ENCODE measurements at regions not wholly inside any gene's neighbourhood (a gene's known extent, or its start where the extent isn't known, plus 50 kb on each side); places are given as distances from the start of the nearest gene placed in this dataset.

DNA sequence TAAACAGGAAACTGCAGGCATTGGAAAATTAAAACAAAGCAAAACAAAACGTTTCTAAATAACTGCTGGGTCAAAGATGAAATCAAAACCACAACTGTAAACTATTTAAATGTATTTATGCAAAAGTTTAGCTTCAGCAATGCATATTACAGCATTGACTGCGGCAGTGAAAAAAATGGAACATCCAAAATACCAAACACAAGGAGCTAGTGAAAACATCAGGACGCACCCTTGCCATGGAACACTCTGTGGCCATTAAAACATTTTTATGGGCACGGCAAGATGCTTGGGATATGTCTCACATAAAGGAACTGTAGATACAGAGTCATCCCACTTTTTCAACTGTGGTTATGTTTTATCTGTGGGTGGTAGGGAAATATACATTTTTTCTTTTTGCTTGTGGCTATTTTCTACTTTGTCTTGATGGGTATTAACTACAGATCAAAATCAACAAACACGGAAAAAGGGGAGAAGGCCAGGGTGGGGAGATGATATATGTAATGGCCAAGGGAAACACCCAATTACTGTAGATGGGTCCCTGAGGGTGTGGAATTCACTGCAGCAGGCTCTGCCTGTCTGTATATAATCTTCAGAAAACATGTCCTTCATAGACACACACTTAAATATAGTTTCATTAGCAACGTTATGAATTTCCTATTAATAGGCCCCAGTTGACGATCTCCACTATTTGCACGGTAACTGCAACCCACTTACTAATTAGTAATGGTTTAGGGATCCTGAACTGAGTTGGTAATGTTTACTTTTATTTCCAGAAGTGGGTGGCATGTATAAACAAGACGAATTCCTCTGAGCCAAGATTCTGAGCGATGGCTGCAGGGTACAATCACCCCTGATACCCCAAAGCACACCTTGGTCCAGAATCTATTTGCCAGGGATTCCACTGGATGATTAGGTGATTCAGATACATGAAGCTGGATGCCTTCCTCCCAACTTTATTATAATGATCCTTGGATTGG is 110.5 kb downstream of the ACKR3 start:
- no peak overlapping the region for H3K27ac ChIP-seq (ENCODE audit: extremely low read depth, low read depth, low read length)
- H3K27me3 ChIP-seq (ENCODE audit: control insufficient read depth in 2 of 2, insufficient read depth in 2 of 2, low read length in 2 of 2), result peaks cover 0 to 16% of the 10 kb centered on the region in 2 experiments; a peak in 1 of 5 replicates
- in situ Hi-C loops (cut with MboI), result no loop called here
- no peak for FAIRE-seq
- H3K9me1 ChIP-seq (ENCODE audit: control insufficient read depth, insufficient read depth, low read length), result no peaks in the 10 kb centered on the region
- ChIA-PET POLR2A (no interaction called here), CTCF (ENCODE audit: low intra/inter-chr PET ratio) (interaction anchor here (0.7 kb wide), 1 partner anchor 120 kb away, joined by 4 read pairs; no protein-coding TSS in a partner anchor)
- DNase-seq (ENCODE audit: extremely low read depth in 1 of 4, low spot score in 3 of 4), result no peak
- intact Hi-C loops (cut with micrococcal nuclease), result no loop called here
- no peak for ATAC-seq
- H3K36me3 ChIP-seq (ENCODE audit: control insufficient read depth, insufficient read depth, low read length), result no peaks in the 10 kb centered on the region
- H3K4me1 ChIP-seq (replicated peaks in 1 of 2; ENCODE audit: control insufficient read depth in 2 of 2, insufficient read depth in 2 of 2, low read length in 2 of 2), result no peaks in the 10 kb centered on the region
- no peak overlapping the region for H2AFZ ChIP-seq (ENCODE audit: low read depth, low read length)
- WGBS (ENCODE audit: insufficient coverage, low coverage, missing lambda C conversion rate), result 2% methylated on average over 9 of the region's 10 CpGs
- H4K20me1 ChIP-seq (replicated peaks; ENCODE audit: control insufficient read depth, insufficient read depth, low read length), result no peaks in the 10 kb centered on the region
- no peak overlapping the region for H3K9ac ChIP-seq (ENCODE audit: insufficient read depth in 1 of 2, low read depth in 2 of 2, low read length in 2 of 2)
- no peaks in the 10 kb centered on the region for H3K79me2 ChIP-seq (ENCODE audit: control insufficient read depth, insufficient read depth, low read length)
- no peaks in the 10 kb centered on the region for H3K9me3 ChIP-seq (replicated peaks; ENCODE audit: control insufficient read depth, insufficient read depth, low read depth, low read length)
- no TSS peak for BruUV-seq (replicated peaks)
- TF ChIP-seq, protein P1, sequence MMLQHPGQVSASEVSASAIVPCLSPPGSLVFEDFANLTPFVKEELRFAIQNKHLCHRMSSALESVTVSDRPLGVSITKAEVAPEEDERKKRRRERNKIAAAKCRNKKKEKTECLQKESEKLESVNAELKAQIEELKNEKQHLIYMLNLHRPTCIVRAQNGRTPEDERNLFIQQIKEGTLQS (IDR thresholded peaks at IDR 0.05), result no peak
- TF ChIP-seq, protein P1 (CRISPR knock-in tag; conservative IDR thresholded peaks at IDR 0.05), result no peak
- no peak for TF ChIP-seq ZNF584 (CRISPR knock-in tag; IDR thresholded peaks at IDR 0.05; ENCODE audit: low read depth)
- no peak for TF ChIP-seq BHLHE40 (IDR thresholded peaks at IDR 0.05; ENCODE audit: low read length)
- TF ChIP-seq ZNF274 (IDR thresholded peaks at IDR 0.05; ENCODE audit: borderline replicate concordance, low read depth, low read length), result no peak
- TF ChIP-seq, protein P2, sequence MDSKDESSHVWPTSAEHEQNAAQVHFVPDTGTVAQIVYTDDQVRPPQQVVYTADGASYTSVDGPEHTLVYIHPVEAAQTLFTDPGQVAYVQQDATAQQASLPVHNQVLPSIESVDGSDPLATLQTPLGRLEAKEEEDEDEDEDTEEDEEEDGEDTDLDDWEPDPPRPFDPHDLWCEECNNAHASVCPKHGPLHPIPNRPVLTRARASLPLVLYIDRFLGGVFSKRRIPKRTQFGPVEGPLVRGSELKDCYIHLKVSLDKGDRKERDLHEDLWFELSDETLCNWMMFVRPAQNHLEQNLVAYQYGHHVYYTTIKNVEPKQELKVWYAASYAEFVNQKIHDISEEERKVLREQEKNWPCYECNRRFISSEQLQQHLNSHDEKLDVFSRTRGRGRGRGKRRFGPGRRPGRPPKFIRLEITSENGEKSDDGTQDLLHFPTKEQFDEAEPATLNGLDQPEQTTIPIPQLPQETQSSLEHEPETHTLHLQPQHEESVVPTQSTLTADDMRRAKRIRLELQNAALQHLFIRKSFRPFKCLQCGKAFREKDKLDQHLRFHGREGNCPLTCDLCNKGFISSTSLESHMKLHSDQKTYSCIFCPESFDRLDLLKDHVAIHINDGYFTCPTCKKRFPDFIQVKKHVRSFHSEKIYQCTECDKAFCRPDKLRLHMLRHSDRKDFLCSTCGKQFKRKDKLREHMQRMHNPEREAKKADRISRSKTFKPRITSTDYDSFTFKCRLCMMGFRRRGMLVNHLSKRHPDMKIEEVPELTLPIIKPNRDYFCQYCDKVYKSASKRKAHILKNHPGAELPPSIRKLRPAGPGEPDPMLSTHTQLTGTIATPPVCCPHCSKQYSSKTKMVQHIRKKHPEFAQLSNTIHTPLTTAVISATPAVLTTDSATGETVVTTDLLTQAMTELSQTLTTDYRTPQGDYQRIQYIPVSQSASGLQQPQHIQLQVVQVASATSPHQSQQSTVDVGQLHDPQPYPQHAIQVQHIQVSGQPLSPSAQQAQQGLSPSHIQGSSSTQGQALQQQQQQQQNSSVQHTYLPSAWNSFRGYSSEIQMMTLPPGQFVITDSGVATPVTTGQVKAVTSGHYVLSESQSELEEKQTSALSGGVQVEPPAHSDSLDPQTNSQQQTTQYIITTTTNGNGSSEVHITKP (IDR thresholded peaks at IDR 0.05; ENCODE audit: partially characterized antibody), result no peak
- no peak for TF ChIP-seq ARID2 (IDR thresholded peaks at IDR 0.05)
- TF ChIP-seq, protein P3, sequence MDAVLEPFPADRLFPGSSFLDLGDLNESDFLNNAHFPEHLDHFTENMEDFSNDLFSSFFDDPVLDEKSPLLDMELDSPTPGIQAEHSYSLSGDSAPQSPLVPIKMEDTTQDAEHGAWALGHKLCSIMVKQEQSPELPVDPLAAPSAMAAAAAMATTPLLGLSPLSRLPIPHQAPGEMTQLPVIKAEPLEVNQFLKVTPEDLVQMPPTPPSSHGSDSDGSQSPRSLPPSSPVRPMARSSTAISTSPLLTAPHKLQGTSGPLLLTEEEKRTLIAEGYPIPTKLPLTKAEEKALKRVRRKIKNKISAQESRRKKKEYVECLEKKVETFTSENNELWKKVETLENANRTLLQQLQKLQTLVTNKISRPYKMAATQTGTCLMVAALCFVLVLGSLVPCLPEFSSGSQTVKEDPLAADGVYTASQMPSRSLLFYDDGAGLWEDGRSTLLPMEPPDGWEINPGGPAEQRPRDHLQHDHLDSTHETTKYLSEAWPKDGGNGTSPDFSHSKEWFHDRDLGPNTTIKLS (IDR thresholded peaks at IDR 0.05; ENCODE audit: borderline replicate concordance, low read depth), result no peak
- TF ChIP-seq ZFP36 (IDR thresholded peaks at IDR 0.05; ENCODE audit: low read depth, low read length, partially characterized antibody), result no peak
- TF ChIP-seq BACH1 (tag; IDR thresholded peaks at IDR 0.05), result no peak
- no peak overlapping the region for H3K4me3 ChIP-seq
- no peak overlapping the region for H3K4me2 ChIP-seq (ENCODE audit: insufficient read depth, low read length)

Data from K562 (cell line).